ENCODE measurements at regions not wholly inside any gene's neighbourhood (a gene's known extent, or its start where the extent isn't known, plus 50 kb on each side); places are given as distances from the start of the nearest gene placed in this dataset. TPM values are rescaled to one million over a fixed set of nuclear protein-coding genes. Genes with fewer than 3 reads are reported as not detected.

Small RNAs in the stretch of these regions (small RNA-seq; reads per million reads assigned to genes)
- gene RNA5SP44 (ENCODE audit: insufficient read depth) (not detected), gene RNU6-608P (ENCODE audit: insufficient read depth) (not detected)
